Uterus (tissue), 3 donors: ENCODE measurements at regions not wholly inside any gene's neighbourhood (a gene's known extent, or its start where the extent isn't known, plus 50 kb on each side); places are given as distances from the start of the nearest gene placed in this dataset.

Experiments used
- DNase-seq, 2 donors: peaks; one replicate each; pipeline ENCODE4 v3.0.0-alpha.2; 2019 to 2020
- H3K27ac ChIP-seq, 2 donors: fragments of 200-600 bp; sonication (generic); 1 replicate in 1 of 2; 2 replicates in 1 of 2; pipeline ENCODE4 v1.5.1; 2016 to 2018
- H3K27me3 ChIP-seq, 2 donors: fragments of 200-600 bp; sonication (generic); one replicate each; pipeline ENCODE4 v1.5.1; 2018 to 2019; ENCODE audit warnings: control low read depth in 1 of 2
- H3K36me3 ChIP-seq, 2 donors: fragments of 200-600 bp; sonication (generic); one replicate each; pipeline ENCODE4 v1.5.1; 2019; ENCODE audit warnings: control low read depth in 1 of 2
- H3K4me1 ChIP-seq, 2 donors: fragments of 200-600 bp; sonication (generic); one replicate each; pipeline ENCODE4 v1.5.1; 2018 to 2019; ENCODE audit warnings: control low read depth in 1 of 2
- H3K4me3 ChIP-seq, 2 donors: fragments of 200-600 bp; sonication (generic); 1 replicate in 1 of 2; 2 replicates in 1 of 2; pipeline ENCODE4 v1.5.1; 2018 to 2019; ENCODE audit warnings: mild to moderate bottlenecking in 1 of 2
- H3K9me3 ChIP-seq, 2 donors: fragments of 200-600 bp; sonication (generic); one replicate each; pipeline ENCODE4 v1.5.1; 2019; ENCODE audit warnings: control low read depth in 1 of 2
- CTCF ChIP-seq, 4 experiments: fragments of 200-600 bp in 2 of 4; fragments of 450-650 bp in 2 of 4; sonication (generic) in 2 of 4; IDR thresholded peaks; one replicate each; pipeline ENCODE4 v1.5.1; 2016 to 2019; ENCODE audit warnings: antibody characterized with exemption in 4 of 4, mild to moderate bottlenecking in 2 of 4, moderate library complexity in 1 of 4
- POLR2A ChIP-seq, 2 donors: fragments of 450-650 bp; IDR thresholded peaks; one replicate each; pipeline ENCODE4 v1.6.1; 2016; ENCODE audit warnings: antibody characterized with exemption in 2 of 2, mild to moderate bottlenecking in 1 of 2, moderate library complexity in 1 of 2
- intact Hi-C: fragments of 100-400 bp; cut with DNase I; formaldehyde crosslinking; loops from one replicate; pipeline ENCODE4 v1.15.1; 2023; ENCODE audit warnings: low total_unique reads
- donor health status: DM: yes; HTN: yes; CAD: no.

- Histone ChIP-seq H3K4me3 (no peak overlapping the region), H3K27ac (no peak overlapping the region), H3K4me1 (no peaks in the 10 kb centered on the region), H3K36me3 (no peaks in the 10 kb centered on the region), H3K9me3 (no peaks in the 10 kb centered on the region), H3K27me3 (no peaks in the 10 kb centered on the region)
- no peak for TF ChIP-seq POLR2A (IDR thresholded peaks at IDR 0.05)
- TF ChIP-seq CTCF (IDR thresholded peaks at IDR 0.05), result no peak
- intact Hi-C loops, result no loop called here
- no peak for DNase-seq
These were observed 74.1 kb upstream of the BTN3A2 start for GRCh38 chr6:26290941-26291340.

DNA sequence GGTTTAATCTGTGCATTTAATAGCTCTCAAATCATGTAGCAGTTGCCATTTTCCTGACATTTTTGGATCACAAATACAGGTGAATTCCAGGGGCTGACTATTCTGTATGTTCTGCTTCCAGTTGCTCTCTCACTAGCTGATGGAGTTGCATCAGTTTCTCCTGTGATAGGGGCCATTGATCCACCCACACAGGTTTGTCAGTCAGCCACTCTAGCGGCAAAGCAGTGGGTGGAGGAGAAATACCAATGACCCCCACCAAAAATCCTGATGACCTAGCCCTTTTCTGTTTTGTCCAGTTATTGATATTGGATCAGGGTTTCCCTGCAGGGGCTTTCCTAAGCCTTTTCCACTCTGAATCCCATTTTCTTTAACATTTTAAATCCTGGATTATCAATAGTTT, 72.3 kb upstream of the BTN3A2 start:
- H3K27ac ChIP-seq, result no peak overlapping the region
- TF ChIP-seq CTCF (IDR thresholded peaks at IDR 0.05), result no peak
- TF ChIP-seq POLR2A (IDR thresholded peaks at IDR 0.05), result no peak
- no peaks in the 10 kb centered on the region for H3K27me3 ChIP-seq
- no peak overlapping the region for H3K4me3 ChIP-seq
- no peaks in the 10 kb centered on the region for H3K4me1 ChIP-seq
- intact Hi-C loops, result no loop called here
- no peaks in the 10 kb centered on the region for H3K9me3 ChIP-seq
- no peaks in the 10 kb centered on the region for H3K36me3 ChIP-seq
- no peak for DNase-seq

DNA sequence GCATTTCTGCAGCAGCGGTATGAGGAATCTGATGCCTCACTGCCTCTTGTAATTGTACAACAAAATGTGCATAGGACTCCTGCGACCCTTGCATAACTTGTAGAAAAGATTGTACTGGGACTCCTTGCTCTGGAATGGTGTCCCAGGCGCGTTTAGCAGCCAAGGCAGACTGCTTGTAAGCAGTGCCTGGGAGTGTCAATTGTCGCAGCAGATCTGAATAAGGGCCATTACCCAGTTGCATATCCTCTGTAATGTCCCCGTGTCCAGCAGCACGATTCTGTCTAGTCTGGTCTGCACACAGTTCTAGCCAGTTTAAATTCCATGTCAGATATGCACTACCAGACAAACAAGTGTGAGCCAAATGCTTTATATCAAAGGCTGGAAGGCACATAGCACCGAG, 70.7 kb upstream of the BTN3A2 start:
- no peaks in the 10 kb centered on the region for H3K9me3 ChIP-seq
- no peak overlapping the region for H3K4me3 ChIP-seq
- TF ChIP-seq POLR2A (IDR thresholded peaks at IDR 0.05) (no peak), CTCF (IDR thresholded peaks at IDR 0.05) (no peak)
- H3K27me3 ChIP-seq, result peaks cover 0 to 9% of the 10 kb centered on the region in 2 donors
- no peak overlapping the region for H3K27ac ChIP-seq
- no peak for DNase-seq
- no peaks in the 10 kb centered on the region for H3K36me3 ChIP-seq
- H3K4me1 ChIP-seq, result no peaks in the 10 kb centered on the region
- intact Hi-C loops, result no loop called here

DNA sequence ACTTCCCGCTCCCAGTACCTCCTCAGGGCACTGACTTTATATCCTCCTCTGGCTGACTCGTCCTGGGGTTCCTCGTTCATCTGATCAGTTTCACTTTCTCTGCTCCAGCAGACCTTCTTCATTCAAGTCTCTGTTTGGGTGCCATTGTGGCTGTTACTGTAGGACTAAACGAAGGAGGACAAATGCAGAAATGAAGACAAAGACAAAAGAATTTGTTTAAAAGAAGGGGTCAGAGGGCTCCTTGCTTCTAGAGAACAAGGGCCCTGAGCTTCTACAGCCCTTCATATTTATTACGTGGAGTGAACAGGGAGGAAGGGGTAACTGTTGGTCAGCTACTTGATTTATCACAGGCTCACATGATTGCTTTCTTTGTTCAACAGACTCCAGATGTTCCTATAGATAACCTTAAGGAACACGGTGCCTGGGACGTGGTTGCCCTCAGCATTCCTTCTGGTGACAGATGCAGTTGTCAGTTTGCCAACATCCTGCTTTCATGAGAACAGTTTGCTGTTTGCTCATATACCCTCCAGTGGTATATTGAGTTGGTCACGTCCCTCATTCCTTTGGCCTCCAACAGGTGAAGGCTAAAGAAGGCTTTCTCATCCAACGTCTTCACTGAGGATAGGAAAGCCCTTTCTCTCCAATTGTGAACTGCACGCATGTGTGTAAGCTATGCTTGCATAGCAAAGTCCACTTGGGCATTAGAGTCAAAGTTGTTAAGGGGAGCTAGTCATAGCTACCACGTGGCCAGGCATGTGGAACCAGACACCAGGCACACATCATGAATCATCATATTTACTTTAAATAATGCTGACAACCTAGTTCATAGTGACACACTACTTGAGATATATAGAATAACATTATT, 69.1 kb upstream of the BTN3A2 start:
- no peak for TF ChIP-seq POLR2A (IDR thresholded peaks at IDR 0.05)
- TF ChIP-seq CTCF (IDR thresholded peaks at IDR 0.05), result no peak

DNA sequence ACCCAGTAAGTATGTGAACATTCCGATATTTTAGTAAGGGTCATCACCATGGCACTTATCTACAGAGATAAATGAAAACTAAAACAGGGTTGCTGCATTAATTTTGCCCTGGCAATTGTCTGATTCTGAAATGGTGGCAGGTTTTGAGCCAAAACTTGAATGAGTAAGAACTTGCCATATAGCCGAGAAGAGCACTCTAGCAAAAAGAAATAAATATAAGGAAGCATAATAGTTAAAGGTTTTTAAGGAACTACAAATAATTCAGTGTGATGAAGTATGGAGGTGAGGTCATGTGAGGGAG, 68.5 kb upstream of the BTN3A2 start:
- no peaks in the 10 kb centered on the region for H3K9me3 ChIP-seq
- H3K27me3 ChIP-seq, result peaks cover 0 to 9% of the 10 kb centered on the region in 2 donors
- H3K27ac ChIP-seq, result no peak overlapping the region
- TF ChIP-seq POLR2A (IDR thresholded peaks at IDR 0.05) (no peak), CTCF (IDR thresholded peaks at IDR 0.05) (no peak)
- intact Hi-C loops, result no loop called here
- DNase-seq, result no peak
- no peaks in the 10 kb centered on the region for H3K36me3 ChIP-seq
- H3K4me1 ChIP-seq, result no peaks in the 10 kb centered on the region
- no peak overlapping the region for H3K4me3 ChIP-seq

More for the DNA sequence above, 69.1 kb upstream of the BTN3A2 start:
- Histone ChIP-seq H3K36me3 (no peaks in the 10 kb centered on the region), H3K27ac (no peak overlapping the region), H3K27me3 (peaks cover 0 to 9% of the 10 kb centered on the region in 2 donors), H3K9me3 (no peaks in the 10 kb centered on the region), H3K4me1 (no peaks in the 10 kb centered on the region), H3K4me3 (no peak overlapping the region)
- no peak for DNase-seq
- intact Hi-C loops, result no loop called here
